ENCODE measurements at regions not wholly inside any gene's neighbourhood (a gene's known extent, or its start where the extent isn't known, plus 50 kb on each side); places are given as distances from the start of the nearest gene placed in this dataset.

GRCh38 chr10:78899996-78900714 is 168.6 kb upstream of the ZMIZ1 start:
- no peak for TF ChIP-seq CTCF (IDR thresholded peaks at IDR 0.05; ENCODE audit: low read depth, low read length, missing control alignments)
- H3K4me3 ChIP-seq (replicated peaks; ENCODE audit: low read depth, low read length): no peak overlapping the region
- DNase-seq (ENCODE audit: extremely low read depth, low read depth): no peak

- TF ChIP-seq CTCF (IDR thresholded peaks at IDR 0.05; ENCODE audit: low read depth, low read length, missing control alignments): no peak
- no peak overlapping the region for H3K4me3 ChIP-seq (replicated peaks; ENCODE audit: low read depth, low read length)
- DNase-seq (ENCODE audit: extremely low read depth, low read depth): no peak
These were observed 167.9 kb upstream of the ZMIZ1 start for GRCh38 chr10:78900715-78901430.

DNA sequence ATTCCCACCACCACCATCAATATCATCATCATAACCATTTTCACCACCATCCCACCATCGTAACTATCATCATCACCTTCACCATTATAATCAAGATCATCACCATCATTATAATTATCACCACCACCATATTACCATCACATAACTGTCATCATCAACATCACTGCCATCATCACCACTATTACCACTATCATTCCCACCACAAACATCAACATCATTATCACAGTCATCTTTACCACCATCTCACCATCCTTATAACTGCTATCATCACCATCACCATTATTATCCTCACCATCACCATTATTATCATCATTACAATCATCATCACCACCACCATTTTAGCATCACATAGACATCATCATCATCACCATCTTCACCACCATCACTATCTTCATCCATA is 167.1 kb upstream of the ZMIZ1 start:
- no peak for TF ChIP-seq CTCF (IDR thresholded peaks at IDR 0.05; ENCODE audit: low read depth, low read length, missing control alignments)
- no peak overlapping the region for H3K4me3 ChIP-seq (replicated peaks; ENCODE audit: low read depth, low read length)
- no peak for DNase-seq (ENCODE audit: extremely low read depth, low read depth)

DNA sequence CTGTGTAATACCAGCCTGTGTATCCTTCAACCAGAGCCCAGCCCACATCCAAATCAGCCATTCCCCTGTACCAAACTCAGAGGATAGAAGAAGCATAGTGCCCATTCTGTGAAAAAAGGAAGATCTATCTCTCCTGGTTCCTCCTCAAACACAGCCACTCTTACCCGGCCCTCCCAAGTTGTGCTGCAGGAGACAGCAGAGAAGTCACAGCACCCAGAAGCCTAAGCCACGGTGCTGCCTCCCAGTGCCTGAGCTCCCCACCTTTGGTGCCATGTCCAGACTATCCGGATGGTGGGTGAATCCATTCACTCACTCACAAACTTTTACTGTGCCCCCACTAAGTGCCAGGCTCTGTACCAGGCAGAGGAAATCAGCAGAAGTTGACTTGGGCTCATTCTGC is 166.0 kb upstream of the ZMIZ1 start:
- H3K4me3 ChIP-seq (replicated peaks; ENCODE audit: low read depth, low read length): no peak overlapping the region
- no peak for DNase-seq (ENCODE audit: extremely low read depth, low read depth)
- no peak for TF ChIP-seq CTCF (IDR thresholded peaks at IDR 0.05; ENCODE audit: low read depth, low read length, missing control alignments)

DNA sequence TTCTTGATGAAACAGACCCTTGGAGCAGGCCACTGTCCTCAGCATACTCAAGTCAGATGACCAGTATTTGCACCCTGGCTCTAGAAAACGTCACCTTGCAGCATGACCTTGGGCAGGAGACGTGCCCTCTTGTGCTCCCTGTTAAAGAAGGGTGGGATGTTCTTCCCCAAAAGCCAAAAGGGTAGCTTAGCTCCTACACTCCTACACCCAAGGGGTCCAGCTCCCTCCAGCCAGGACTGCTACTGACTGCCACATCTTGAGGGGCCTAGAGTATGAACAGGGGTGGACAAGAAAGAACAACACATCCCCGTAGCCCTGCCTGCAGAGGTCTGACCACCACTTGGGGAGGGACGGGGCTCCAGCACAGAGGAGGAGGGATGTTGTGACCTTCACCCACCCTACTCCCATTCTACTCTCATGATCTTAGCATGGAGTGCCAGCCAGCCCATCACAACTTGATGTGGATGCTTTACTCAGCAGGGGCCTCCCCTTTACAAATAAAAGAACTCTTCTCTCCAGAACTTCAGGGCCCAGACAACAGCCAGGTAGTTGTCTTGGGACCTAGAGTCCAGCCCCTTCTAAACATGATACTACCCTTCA is 165.3 kb upstream of the ZMIZ1 start:
- DNase-seq (ENCODE audit: extremely low read depth, low read depth): no peak
- no peak for TF ChIP-seq CTCF (IDR thresholded peaks at IDR 0.05; ENCODE audit: low read depth, low read length, missing control alignments)

DNA sequence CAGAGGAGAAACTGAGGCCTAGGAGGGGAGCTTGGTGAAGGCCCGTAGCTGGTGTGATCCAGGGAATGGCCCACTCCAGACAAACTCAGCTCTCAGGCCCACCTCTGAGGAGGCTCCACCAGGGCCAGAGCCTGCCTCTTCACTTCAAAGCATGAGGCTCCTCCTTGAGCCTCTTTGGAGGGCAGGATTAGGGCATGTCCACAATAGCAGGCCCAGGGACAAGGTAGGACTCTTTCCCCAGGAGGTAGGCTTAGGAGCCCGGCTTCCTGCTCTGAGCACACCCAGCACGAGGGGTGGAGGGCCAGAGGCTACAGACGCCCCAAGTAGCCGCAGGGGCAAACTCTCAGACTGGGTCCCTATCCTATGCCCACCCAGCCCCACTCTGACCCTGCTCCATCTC is 164.6 kb upstream of the ZMIZ1 start:
- H3K4me3 ChIP-seq (replicated peaks; ENCODE audit: low read depth, low read length): no peak overlapping the region
- no peak for DNase-seq (ENCODE audit: extremely low read depth, low read depth)
- no peak for TF ChIP-seq CTCF (IDR thresholded peaks at IDR 0.05; ENCODE audit: low read depth, low read length, missing control alignments)

More for the DNA sequence above, 165.3 kb upstream of the ZMIZ1 start:
- no peak overlapping the region for H3K4me3 ChIP-seq (replicated peaks; ENCODE audit: low read depth, low read length)
